HG02973 (cell line): ENCODE measurements at regions not wholly inside any gene's neighbourhood (a gene's known extent, or its start where the extent isn't known, plus 50 kb on each side); places are given as distances from the start of the nearest gene placed in this dataset.
"Not testable (repeated sequence)": the region's sequence is repeated elsewhere in the genome, so short reads cannot be mapped to it uniquely, and the experiment has no call there.

ENCODE experiments used
- ATAC-seq: cut with Tn5 transposase; IDR thresholded peaks from one replicate; pipeline ENCODE4 v1.9.1; 2021; ENCODE audit warnings: moderate library complexity; ENCODE audit not compliant: unreplicated experiment

DNA sequence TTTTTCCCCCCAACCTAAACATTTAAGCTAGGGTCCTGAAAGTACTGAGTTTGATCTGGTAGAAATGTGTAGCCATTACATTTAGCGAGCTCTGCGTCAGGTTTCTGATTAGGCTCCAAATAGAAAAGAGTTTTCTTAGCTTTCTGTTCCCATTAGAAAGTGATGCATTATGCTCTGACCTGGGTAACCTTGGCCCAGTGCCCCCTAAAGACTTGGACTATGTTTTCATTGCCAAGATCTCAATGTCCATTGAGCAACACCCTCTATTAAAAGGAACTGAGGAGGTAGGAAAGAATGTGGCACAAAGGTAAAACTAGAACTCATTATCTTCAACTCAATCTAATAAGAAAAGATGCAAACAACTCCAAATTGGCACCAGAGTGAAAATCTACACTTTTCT lies 358.9 kb upstream of the PCSK5 start:
- ATAC-seq, result no peak

DNA sequence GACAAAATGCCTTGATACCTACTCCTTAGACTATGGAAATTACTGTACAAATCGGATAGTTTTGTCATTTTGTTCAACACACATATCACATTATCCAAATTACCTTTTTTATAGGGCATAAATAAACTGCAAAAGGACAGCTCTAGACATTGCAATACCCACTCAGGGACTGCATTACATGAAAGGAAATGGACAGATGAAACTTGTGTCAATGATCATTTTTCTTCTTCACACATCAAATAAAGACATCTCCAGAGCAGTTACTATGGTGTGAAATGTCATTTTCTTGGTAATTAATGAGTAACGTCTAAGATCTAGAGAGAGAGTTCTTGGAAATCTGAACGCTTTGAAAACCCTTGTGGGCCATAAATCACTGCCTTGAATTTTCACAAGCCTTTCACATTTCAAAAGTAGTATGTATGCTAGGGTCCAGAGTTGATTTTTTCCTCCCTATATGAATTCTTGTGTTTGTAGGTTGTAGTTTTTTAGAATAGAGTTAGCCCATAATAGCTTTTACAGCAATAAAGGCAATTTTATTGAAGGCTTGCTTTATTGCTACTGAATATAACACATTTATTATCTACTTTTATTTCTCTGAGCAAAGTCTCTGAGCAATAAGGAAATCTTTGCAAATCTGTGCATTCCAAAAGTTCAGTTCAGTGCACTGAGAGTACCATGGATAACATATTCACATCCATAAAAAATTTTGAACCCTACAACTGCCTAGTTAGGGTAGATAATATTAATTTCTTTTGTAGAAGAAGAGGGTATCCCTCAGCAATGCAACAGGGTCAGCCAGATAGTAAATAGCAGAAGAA lies 358.0 kb upstream of the PCSK5 start:
- ATAC-seq, result no peak

DNA sequence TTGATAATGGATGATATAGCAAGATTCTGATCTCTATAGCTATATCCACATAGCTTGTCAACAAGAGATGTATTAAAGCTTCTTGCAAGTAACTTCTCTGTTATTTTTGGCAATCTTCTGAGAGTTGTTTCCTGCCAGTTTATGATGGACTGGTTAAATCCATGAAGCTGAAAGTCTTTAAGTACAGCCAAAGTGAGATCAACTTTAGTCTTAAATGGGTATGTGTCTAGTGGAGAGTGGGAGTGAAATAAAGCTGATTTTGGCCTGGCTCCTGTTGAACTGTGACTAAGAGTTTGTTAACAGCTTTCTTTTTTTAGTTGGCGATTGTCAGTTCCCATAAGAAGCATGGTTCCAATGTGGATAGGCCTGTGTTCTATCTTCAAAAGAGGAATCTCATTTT lies 350.9 kb upstream of the PCSK5 start:
- ATAC-seq, result no peak

DNA sequence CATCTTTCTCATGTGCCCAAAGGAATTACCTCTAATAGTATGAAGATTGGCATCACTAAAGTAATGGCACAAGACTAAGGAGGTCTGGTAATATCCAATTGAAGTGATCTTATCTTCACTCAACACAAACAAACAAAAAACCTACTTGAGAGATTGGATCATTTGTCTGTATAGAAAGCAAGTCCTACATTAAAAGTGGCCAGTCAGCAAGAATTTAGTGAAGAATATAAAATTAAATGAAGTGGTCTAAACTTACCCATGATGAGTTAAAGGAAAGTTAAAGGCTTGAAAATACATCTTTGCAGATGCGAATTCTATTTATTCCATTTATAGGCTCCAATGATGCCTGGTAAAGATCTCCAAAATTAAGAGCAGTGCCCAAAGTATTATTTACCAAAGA lies 350.3 kb upstream of the PCSK5 start:
- no peak for ATAC-seq

DNA sequence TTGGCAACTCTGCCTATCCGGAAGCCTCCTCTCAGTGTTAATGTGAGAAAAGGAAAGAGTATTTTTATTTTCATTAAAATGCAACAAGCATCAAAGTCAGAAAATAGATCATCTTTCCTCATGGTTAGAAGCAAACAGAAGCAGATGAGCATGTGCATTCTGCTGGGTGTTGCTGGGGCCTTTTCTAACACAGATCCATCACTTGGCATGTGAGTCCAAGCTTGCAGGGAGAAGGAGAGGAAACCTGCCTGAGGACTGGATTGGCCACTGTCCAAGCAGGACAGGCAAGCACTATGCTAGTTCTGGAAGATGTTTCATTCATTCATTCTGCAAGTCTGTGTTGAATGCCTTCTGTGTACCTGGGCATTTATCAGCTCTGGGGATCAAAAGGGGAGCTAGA lies 348.7 kb upstream of the PCSK5 start:
- no peak for ATAC-seq

DNA sequence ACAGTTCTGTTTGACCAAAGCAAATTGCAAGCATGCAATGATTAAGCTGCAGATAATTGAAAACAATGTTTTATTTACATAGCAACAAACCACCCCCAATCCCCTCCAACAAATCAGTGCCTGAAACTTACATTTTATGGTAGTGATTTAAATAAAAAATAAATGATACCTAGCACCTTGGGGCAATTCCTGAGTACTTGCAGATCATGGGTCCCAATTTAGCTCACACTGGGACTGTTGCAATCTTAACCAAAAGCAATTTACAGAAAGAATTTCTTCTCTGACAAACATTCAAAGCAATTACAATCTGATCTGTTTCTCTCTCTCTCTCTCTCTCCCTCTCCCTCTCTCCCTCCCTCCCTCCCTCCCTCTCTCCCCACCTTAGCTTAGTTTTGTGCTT lies 345.7 kb upstream of the PCSK5 start:
- no peak for ATAC-seq

DNA sequence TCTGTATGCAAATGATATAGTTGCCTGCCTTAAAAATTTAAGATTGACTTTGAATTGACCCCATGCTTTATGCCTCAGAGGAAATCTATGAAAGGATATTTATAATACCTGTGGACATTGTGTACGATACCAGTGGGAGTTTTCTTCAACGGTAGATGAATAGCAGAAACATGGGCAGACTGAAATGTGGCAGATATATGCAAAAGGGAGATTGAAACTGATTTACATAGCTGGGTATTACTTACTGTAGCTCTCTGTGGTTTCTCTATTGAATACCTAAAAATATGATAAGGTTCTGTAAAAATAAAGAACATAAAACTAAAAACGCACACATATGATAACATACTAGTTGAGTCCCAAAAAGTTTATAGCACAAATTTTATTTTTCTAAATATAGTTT lies 345.2 kb upstream of the PCSK5 start:
- no peak for ATAC-seq

DNA sequence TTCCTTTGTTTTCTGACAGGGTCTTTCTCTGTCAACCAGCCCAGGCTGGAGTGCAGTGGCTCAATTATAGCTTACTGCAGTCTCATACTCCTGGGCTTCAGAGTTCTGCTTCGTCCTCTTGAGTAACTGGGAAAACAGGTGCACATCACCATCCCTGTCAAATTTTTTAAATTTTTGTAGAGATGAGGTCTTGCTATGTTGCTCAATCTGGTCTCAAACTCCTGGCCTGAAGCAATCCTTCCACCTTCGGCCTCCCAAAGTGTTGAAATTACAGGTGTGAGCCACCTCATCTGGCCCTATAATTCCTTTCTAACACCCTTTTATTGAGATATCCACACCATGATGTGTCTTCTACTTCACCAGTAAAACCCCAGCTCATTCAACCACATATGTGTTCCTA lies 341.6 kb upstream of the PCSK5 start:
- ATAC-seq, result no peak

DNA sequence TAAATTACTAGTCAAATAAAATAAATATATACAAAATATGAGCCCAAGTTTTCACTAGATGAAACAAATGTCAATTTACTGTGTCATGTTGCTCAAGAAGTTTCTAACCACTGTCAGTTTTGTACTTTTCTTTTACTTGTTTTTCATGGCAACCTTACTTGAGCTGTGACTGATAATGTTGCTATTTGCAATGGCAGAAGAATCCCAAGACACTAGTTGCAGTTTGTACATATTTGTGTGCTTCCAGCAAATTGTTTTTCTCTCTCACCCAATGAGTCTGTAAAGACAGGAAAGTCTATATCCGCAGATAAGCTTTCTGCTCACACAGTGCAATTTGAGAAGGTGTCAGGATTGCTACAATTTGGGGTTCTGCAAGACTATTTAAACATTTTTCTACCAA lies 338.6 kb upstream of the PCSK5 start:
- ATAC-seq, result no peak

DNA sequence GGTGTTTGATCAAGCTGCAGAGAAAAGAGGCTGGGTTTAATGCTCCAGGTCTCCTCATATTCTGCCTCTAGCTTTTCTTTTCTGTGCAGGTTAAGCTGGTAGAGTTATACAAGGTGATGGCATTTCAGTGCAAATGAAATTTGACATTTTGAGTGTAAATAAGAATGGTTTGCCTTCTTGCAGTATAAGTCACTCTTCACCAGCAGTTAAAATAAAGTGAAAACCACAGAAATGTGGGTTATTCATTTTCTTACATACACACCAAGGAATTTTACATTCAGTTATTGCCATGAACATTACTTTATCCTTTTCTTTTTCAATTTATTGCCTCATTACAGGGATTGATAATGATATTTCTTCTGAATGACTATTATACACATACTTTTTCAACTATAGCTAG lies 337.5 kb upstream of the PCSK5 start:
- no peak for ATAC-seq

DNA sequence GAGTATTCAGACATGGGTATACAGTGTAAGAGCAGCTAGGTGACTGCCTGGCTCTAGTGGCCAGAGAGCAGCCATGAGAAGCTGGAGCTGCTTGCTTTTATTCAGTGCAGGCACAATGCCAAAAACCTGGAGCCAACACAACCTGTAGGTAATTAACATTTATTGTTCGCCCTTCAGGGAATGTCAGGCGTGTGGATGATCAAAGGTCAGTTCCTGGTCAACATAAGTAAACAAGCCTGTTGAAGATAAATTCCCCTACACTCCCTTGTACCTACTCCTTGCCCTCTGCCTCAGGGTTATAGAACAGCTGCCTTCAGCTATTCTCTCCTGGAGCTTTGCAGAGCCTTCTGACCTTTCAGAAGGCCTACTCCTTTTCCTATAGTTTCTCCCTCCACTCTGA lies 323.7 kb upstream of the PCSK5 start:
- not testable (repeated sequence) for ATAC-seq

DNA sequence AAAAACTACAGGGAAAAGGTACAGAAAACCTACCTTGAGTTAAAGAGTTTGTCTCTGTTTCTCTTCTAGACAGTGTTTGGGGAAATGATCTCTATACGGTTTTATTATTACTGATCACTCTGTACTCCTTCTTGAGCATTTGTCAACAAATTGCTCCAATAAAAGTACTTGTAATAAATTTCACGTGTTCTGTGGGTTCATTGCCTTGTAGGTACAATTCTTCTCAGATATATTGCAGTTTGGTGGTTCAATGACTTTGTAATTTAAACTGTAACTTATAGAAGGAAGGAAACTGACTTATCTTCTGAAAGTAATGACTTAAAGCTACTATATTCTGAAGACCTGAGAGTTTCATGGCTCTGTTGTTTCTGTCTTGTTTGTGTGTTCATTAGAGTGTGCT lies 319.9 kb upstream of the PCSK5 start:
- no peak for ATAC-seq

DNA sequence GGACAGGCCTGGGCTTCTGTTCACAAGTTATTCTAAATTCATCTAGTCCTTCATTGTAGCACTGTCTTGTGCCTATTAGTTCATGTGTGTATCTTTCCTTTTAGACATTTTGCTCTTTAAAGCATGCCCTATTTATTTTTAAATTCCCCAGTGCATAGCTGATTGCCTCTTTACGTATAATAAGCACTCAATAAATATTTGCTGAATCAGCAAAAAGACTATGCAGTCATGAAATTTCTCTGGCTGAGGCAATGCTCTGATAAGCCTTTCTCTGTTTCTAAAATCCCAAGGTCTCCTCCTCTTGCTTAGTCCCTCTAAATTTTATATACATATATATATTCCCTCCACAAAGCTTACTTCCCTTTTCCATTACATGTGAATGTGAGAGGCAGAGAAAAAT lies 315.9 kb upstream of the PCSK5 start:
- no peak for ATAC-seq

DNA sequence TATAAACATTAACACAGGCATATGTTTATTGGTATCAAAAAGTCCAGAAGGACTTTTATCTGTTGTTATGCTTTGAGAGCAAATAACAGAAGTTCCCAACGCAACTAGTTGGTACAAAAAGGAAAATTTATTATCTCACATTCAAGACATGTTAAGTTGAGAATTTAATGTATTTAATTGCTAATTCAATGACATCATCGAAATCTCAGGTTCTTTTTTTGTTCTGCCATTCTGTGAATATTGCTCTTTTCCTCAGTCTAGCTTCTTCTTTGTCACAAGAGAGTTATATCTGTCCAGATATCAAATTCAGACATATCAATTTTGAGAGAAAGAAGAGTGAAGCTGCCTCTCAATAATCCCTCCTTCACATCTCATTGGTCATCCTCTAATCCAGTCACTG lies 307.6 kb upstream of the PCSK5 start:
- no peak for ATAC-seq

DNA sequence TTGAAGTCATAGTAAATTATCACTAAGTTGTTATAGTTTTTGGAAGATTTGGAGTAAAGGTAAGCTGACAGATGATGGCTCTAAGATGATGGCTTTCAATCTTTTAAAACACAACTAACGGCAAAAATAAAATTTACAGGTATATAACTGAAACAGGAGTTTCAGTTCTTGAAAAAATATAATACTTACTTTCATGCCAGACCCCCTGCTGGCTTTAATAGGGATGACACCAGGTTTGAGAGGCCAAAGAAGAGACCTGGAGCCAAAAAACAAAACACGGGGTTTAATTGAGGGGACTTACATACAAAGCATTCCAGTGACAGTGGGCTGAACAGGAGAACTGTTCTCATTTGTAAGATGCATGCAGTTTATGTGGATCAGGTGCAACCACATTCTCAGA lies 301.7 kb upstream of the PCSK5 start:
- no peak for ATAC-seq

DNA sequence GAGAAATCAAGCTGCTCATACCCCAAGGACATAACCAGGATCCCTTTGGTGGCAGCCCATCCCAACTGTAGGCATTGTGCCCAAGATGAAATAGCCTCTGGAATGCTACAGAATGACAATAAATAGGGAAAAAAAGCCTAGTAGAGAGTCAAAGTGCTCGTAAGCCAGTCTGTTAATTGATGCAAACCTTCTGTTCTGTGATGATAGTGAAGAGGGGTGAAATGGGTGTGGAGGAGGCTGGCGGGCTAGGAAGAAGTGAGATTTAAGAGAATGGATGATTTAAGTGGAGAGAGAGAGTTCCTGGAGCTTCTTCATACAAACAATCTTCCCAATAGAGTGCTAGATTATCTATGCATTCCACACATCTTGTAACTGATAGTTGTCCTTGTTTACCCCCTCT lies 301.0 kb upstream of the PCSK5 start:
- ATAC-seq, result no peak

DNA sequence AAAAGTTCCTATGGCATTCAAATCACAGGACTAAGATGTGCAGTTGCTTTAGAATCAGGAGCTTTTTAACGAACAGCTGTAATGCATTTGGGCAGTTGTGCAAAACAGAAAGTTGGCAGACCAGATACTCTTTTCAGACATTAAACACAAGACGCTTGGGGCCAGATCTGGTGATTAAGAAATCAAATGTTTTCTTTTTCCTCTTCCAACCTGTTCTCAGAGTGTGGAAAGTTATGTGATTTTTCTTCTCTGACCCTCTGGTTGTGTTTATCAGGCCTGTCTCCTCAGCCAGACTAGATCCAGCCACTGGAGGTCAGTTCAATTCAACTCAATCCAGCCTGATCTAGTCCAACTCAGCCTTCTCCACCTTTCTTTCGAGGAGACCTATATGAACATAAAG lies 298.5 kb upstream of the PCSK5 start:
- ATAC-seq, result no peak

DNA sequence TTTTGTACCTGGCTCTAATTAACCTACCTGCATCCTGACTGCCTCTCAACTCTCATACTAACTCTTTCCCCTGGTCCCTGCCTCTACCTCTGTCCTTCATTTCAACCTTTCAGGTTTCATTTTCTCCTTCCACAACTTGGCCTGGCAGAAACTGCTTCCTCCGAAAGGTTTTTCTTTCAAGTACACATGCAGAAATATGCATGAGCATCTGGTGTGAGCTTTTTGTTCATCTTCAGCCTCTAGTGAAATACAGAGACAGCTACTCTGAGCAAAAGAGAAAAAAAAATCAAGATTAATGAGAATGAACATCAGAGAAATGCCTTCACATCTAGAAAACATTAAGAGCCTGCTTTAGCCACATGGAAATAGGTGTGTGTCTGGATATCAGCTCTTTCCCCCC lies 297.9 kb upstream of the PCSK5 start:
- ATAC-seq, result no peak

DNA sequence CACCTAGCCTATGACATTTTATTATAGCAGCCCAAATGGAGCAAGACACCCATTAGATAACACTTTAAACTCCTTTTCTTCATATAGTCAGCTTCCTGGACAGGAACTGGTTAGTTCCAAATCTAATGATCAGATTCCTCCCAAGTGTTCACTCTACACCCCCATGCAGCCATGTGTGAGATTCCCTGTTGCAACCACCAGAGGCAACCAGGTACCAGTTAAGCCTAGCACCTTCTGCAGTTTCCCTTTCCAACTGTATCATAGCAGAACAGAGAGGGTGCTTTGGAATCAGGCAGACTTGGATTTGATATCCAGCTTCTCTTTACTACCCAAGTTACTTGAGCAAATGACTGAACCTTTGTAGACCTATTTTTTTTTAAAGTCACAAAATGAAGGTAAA lies 296.6 kb upstream of the PCSK5 start:
- no peak for ATAC-seq

DNA sequence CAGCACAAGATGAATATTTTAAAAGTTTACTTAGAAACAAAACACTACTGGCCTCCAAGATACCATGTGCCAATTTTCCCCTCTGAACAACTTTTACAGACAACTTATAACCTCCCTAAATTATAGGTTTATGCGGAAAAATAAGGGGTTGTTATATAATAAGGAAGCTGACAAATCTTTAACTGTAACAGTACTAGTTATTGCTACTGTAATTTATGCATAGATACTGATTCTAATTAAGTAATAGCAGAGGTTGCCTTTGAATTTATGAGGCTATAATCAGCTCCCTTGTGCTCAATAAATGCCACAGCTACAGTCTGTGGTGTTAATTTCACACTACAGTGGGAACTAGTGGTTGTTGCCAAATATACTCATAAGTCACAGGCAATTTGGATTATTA lies 291.3 kb upstream of the PCSK5 start:
- no peak for ATAC-seq

DNA sequence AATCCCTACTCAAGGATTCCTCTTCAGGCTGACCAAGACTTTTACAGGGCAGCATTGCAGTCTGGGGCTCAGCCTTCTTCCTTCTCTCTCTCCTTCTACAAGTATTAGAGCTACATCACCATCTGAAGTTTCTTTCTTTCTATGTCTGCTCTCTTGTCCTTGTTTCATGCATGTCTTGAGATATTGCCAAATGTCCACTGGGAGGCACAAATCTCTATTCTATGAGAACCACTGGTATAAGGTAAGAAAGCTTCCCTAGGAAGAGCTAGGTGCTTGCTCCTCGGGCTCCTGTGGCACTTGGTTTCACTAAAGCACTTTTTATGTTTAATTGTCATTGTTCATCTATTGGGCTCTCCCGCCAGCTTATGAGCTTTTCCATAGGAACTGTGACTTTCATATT lies 289.2 kb upstream of the PCSK5 start:
- no peak for ATAC-seq

DNA sequence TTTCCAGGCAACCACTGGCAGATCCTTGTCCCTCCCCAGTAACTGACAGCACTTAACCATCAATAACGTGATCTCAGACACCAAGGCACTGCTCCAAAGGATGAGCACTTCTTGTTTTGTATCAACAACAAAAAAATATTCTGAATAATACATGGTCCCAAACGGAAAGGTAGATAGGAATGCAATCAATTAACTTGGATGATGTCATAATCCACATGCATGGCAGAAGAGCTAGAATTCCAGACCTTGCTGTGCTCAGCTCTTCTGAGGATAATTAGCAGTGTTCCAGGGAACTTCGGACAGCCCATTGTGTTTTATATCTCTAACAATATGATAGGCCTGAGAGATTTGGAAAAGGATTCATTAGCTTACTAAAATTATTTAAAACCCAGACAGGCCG lies 288.4 kb upstream of the PCSK5 start:
- ATAC-seq, result no peak

DNA sequence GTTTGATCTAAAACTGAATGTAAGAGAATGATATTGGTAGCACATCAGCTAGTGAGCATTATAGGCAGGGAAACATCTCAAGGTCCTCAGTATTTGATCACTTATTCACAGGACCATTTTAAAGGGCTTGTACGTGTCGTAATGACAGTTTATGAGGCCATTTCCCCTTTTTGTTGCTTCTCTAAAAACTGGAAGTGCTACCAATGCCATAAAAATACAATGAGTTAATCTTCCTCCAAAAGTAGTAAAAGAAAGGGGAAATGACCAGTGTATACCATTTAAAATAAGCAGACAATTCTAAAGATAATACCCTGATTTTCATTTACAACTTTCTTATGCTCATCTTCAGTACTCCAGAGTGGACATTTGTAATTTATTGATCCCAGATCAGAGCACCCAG lies 285.8 kb upstream of the PCSK5 start:
- ATAC-seq, result no peak
